Stomach (tissue), 4 donors: ENCODE measurements at regions not wholly inside any gene's neighbourhood (a gene's known extent, or its start where the extent isn't known, plus 50 kb on each side); places are given as distances from the start of the nearest gene placed in this dataset.

Experiments used
- POLR2A ChIP-seq, 4 donors: fragments of 450-650 bp; IDR thresholded peaks; one replicate each; pipeline ENCODE4 v1.6.1; 2016; ENCODE audit warnings: antibody characterized with exemption in 4 of 4, control low read depth in 2 of 4, mild to moderate bottlenecking in 1 of 4, moderate library complexity in 1 of 4
- POLR2AphosphoS5 ChIP-seq, 3 donors: sonication (generic); formaldehyde crosslinking; IDR thresholded peaks; one replicate each; pipeline ENCODE4 v1.6.1; 2016; ENCODE audit warnings: antibody characterized with exemption in 3 of 3
- TF ChIP-seq, protein P1 (sequence below), 7 experiments: fragments of 450-650 bp in 4 of 7; fragments of 200-600 bp in 3 of 7; sonication (generic) in 3 of 7; IDR thresholded peaks; one replicate each; pipeline ENCODE4 v1.5.1; 2016 to 2019; ENCODE audit warnings: antibody characterized with exemption in 7 of 7, control low read depth in 2 of 7, mild to moderate bottlenecking in 1 of 7

DNA sequence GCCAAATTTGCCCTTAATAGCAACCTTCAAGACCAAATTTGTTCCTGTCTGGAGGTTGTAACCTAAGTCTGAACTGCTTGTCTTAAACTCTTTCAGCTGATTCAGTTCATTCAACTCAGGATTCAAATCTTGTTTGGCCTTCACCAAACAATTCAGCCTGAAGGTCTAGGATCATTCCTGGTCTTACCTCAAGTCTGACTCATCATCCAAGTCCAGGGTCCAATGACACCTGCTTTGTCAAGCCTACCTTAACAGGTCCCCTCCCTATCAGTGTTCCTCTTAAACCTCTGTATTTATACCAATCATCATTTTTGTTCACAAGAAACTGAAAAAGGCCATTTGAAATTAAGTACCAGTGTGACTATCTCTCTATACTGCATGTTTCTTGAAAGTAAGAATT is 237.8 kb downstream of the PPP1R2C start:
- TF ChIP-seq, protein P1, sequence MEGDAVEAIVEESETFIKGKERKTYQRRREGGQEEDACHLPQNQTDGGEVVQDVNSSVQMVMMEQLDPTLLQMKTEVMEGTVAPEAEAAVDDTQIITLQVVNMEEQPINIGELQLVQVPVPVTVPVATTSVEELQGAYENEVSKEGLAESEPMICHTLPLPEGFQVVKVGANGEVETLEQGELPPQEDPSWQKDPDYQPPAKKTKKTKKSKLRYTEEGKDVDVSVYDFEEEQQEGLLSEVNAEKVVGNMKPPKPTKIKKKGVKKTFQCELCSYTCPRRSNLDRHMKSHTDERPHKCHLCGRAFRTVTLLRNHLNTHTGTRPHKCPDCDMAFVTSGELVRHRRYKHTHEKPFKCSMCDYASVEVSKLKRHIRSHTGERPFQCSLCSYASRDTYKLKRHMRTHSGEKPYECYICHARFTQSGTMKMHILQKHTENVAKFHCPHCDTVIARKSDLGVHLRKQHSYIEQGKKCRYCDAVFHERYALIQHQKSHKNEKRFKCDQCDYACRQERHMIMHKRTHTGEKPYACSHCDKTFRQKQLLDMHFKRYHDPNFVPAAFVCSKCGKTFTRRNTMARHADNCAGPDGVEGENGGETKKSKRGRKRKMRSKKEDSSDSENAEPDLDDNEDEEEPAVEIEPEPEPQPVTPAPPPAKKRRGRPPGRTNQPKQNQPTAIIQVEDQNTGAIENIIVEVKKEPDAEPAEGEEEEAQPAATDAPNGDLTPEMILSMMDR (IDR thresholded peaks at IDR 0.05): no peak
- TF ChIP-seq POLR2AphosphoS5 (IDR thresholded peaks at IDR 0.05): no peak
- no peak for TF ChIP-seq POLR2A (IDR thresholded peaks at IDR 0.05)
